Uterus (tissue), 2 donors: ENCODE measurements at regions not wholly inside any gene's neighbourhood (a gene's known extent, or its start where the extent isn't known, plus 50 kb on each side); places are given as distances from the start of the nearest gene placed in this dataset.

Source experiments
- CTCF ChIP-seq, 4 experiments: fragments of 200-600 bp in 2 of 4; fragments of 450-650 bp in 2 of 4; sonication (generic) in 2 of 4; IDR thresholded peaks; one replicate each; pipeline ENCODE4 v1.5.1; 2016 to 2019; ENCODE audit warnings: antibody characterized with exemption in 4 of 4, mild to moderate bottlenecking in 2 of 4, moderate library complexity in 1 of 4
- POLR2A ChIP-seq, 2 donors: fragments of 450-650 bp; IDR thresholded peaks; one replicate each; pipeline ENCODE4 v1.6.1; 2016; ENCODE audit warnings: antibody characterized with exemption in 2 of 2, mild to moderate bottlenecking in 1 of 2, moderate library complexity in 1 of 2

- TF ChIP-seq CTCF (IDR thresholded peaks at IDR 0.05) (no peak), POLR2A (IDR thresholded peaks at IDR 0.05) (no peak)
Observed at GRCh38 chr21:19368944-19369343, 965.4 kb upstream of the TMPRSS15 start.
